ENCODE measurements at regions not wholly inside any gene's neighbourhood (a gene's known extent, or its start where the extent isn't known, plus 50 kb on each side); places are given as distances from the start of the nearest gene placed in this dataset.
"Not testable (repeated sequence)": the region's sequence is repeated elsewhere in the genome, so short reads cannot be mapped to it uniquely, and the experiment has no call there.

DNA sequence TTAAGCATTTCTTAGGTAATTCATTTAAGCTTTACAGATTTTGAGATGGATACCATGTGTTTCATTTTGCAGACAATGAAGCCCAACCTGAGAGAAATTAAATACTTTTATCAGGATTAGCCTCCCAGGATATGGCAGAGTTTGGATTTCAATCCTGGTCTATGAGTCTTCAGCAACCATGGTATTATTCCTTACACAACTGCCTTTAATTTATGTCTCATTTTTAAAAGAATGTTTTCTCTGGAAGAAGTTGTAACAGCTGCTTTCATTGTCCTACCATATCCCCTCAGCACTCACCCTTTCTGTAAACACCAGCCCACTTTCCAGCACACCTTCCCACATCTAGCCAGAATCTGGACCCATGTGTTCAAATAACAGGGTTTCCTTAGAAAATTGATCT lies 863.7 kb upstream of the VRK2 start:
- in situ Hi-C loops (cut with HindIII; ENCODE audit: low sequenced_read_pairs), result no loop called here
- DNase-seq (ENCODE audit: low spot score), result no peak

DNA sequence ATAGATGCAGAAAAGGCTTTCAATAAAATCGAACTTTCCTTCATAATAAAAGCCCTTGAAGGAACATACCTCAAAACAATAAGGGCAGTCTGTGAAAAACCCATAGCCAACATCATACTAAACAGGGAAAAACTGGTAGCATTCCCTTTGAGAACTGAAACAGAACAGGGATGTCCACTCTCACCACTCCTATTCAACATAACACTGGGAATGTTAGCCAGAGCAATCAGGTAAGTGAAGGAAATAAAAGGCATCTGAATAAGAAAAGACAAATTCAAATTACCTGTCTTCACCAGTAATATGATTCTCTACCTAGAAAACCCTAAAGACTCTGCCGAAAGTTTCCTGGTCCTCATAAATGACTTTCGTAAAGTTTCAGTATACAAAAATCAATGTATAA lies 861.0 kb upstream of the VRK2 start:
- in situ Hi-C loops (cut with HindIII; ENCODE audit: low sequenced_read_pairs), result no loop called here
- no peak for DNase-seq (ENCODE audit: low spot score)

DNA sequence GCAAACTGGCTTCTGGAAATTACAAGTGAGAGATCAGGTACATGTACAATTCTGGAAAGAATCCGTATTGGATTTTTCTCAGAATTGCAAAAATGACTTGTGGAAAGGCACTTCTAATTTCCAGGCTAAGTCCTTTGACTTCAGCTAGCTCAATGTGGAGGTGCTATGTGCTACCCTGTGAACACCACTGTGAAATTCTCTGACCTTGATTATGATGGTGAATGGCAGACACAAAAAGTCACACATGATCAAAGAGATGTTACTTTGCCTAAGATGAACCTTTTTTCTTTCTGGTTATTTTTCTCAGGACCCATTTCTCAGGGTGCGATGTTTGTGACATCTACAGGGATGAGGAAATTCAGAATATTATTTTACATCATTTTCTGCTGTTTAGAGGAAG lies 856.6 kb upstream of the VRK2 start:
- in situ Hi-C loops (cut with HindIII; ENCODE audit: low sequenced_read_pairs), result no loop called here
- no peak for DNase-seq (ENCODE audit: low spot score)

DNA sequence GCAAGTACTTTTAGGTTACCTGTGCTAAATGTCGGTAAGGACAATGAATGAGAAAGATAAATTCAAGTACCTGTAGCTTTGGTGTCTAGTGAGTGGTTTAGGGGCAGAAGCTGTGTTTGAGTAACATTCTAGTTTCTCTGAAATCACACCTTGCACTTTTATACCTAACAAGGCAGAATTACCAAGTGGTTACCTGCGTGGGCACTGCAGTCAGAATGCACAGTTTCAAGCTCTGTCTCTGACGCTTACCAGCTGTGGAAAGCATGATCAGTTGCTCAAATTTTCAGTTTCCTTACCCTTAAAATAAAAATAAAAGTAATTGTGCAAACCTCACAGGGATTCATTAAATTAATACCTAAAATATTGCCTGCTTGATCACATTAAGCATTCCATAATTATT lies 846.9 kb upstream of the VRK2 start:
- in situ Hi-C loops (cut with HindIII; ENCODE audit: low sequenced_read_pairs), result no loop called here

DNA sequence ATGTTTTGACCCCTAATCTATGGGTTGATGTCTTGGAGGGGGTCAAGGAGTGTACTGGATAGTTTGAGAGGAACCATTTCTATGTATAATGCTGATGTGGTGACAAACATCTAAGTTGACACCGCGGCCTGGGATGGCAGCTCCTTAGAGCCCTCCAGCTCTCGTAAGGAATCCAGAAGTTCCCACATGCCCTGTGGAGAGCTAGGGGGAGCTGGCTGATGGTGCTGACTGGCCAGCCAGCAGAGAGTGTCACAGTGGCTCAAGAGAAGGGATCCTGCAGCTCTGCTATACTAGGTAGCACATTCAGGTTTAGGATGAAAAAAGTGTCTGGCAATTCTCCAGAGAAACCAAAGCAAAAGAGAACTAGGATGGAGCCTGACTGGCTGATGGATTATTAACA lies 842.2 kb upstream of the VRK2 start:
- in situ Hi-C loops (cut with HindIII; ENCODE audit: low sequenced_read_pairs), result no loop called here
- DNase-seq (ENCODE audit: low spot score), result no peak

More for the DNA sequence above, 846.9 kb upstream of the VRK2 start:
- DNase-seq (ENCODE audit: low spot score), result no peak

DNA sequence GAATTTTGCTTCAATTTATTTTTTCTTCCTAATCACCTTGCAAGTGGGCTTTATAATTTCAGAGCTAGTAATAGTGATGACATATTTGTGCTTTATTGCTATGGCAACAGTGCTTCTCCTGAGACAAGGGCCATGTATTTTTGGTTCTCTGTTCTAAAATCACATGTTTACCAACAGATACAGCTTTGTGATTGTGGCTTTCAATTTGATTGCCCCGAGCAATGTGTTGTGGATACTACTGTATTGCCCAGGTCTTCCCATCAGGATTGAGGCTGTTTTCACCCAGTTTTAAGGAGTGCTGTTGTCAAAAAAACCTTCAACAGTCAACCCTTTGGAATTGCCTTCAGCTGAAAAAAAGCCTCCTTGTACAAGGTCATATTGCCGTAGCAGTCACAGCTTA lies 841.4 kb upstream of the VRK2 start:
- in situ Hi-C loops (cut with HindIII; ENCODE audit: low sequenced_read_pairs), result no loop called here
- no peak for DNase-seq (ENCODE audit: low spot score)

DNA sequence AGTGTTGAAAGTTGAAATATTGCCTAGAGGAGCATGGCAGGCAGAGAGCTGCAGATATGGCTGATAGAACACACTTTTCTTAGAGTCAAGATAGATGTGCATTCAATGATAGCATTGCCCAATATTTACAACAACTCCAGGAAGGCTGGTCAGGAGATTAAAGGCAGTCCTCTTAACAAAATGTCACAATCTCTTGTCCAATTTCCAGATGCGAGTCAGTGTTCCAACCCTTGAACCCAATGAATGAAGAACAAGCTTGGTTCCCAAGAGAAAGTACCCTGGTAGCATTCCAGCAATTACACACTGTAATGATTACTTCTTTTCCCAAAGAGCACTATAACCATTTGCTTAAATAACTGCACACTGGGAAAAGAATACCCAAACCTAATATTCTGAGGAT lies 839.4 kb upstream of the VRK2 start:
- in situ Hi-C loops (cut with HindIII; ENCODE audit: low sequenced_read_pairs), result no loop called here
- DNase-seq (ENCODE audit: low spot score), result no peak

DNA sequence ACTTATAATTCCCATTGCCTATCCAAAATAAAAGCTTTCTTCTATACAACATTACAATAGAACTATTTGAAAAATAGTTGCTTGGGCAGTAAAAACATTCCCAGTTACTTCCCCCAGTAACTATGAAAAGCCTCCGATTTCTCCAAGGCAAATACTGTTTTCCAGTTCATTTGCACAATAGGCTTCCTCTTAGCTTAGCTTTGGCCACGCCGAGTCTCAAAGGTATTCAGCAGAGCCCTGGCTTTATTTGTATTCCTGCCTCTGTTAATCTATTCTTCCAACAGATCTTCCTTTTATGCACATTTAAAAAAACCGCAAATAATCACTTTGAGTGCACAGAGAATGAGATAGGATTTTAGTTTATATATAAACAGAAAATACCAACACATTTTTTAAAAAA lies 836.8 kb upstream of the VRK2 start:
- DNase-seq (ENCODE audit: low spot score), result no peak
- in situ Hi-C loops (cut with HindIII; ENCODE audit: low sequenced_read_pairs), result no loop called here

DNA sequence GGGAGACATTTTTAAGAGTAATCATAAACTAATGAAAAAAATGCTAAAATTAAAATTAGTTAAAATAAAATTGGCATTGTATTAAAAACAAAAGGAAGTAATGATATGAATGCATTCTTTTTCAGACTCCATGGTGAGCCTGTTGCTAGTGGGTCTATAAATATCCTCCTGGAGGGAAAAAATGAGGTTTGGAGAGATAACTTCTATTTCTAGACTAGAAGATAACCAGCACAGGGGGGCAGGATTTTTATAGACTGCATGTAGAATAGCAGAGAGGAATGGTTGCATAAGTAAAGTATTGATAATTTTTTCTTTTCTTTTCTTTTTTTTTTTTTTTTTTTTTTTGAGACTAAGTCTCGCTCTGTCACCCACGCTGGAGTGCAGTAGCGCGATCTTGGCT lies 835.8 kb upstream of the VRK2 start:
- in situ Hi-C loops (cut with HindIII; ENCODE audit: low sequenced_read_pairs), result no loop called here
- DNase-seq (ENCODE audit: low spot score), result no peak

DNA sequence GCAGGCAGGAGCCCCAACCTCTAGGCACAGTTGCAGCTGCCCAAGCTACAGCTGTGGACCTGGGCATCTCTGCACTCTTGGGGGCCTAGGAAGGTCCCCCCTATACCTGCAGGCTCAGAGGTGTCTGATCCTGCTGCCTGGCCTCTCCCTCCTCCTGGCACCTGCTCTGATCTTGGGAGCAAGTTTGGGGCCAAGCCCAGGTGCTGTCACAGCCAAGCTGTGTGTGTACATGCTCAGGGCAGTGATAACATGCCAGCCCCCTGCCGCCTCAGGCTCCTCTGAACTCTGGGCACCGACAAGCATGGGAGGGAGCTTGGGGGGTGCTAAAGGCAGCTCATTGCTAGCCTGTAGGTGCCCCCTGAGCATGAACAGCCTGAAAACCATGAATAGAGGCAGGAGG lies 829.6 kb upstream of the VRK2 start:
- in situ Hi-C loops (cut with HindIII; ENCODE audit: low sequenced_read_pairs), result no loop called here
- no peak for DNase-seq (ENCODE audit: low spot score)

DNA sequence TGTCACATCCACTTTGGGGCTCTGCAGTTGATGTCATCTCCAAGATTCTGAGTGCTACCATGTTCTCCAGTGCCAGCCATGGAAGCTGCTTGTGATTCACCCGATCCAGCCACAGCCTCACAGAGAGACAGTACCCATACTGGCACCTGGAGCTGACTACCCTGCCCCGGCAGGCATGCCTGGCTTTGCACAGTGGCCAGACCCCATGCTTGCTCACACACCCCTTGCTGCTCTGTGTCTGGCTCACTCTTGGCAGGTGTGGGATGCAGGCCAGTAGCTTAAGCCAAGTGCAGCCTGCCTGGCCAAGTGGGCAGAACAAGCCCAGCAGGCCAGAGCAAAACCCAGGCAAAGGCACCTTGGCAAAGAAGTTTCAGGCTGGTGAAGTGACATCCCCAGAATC lies 828.4 kb upstream of the VRK2 start:
- in situ Hi-C loops (cut with HindIII; ENCODE audit: low sequenced_read_pairs), result no loop called here
- no peak for DNase-seq (ENCODE audit: low spot score)

DNA sequence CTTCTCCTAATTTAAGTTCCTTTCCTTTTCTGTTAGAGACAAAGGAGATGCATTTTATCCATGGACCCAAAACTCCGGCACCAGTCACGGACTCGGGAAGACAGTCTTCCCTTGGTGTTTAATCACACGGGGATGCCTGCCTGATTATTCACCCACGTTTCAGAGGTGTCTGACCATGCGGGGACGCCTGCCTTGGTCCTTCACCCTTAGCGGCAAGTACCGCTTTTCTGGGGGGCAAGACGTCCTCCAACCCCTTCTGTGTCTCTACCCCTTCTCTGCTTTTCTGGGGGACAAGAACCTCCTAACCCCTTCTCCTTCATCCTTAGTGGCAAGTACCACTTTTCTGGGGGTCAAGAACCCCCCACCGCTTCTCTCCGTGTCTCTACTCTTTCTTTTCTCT lies 816.9 kb upstream of the VRK2 start:
- not testable (repeated sequence) for DNase-seq (ENCODE audit: low spot score)

DNA sequence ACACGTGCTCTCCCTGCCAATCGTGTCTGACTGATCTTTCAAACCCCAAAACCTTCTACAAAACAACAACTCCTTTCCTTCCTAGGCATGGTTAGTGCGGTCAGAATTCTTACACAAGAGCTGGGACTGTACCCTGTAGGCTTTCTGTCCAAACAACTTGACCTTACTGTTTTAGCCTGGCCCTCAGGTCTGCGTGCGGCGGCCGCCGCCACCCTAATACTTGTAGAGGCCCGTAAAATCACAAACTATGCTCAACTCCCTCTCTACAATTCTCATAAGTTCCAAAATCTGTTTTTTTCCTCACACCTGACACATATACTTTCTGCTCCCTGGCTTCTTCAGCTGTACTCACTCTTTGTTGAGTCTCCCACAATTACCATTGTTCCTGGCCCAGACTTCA lies 814.3 kb upstream of the VRK2 start:
- not testable (repeated sequence) for DNase-seq (ENCODE audit: low spot score)

More for the DNA sequence above, 816.9 kb upstream of the VRK2 start:
- in situ Hi-C loops (cut with HindIII; ENCODE audit: low sequenced_read_pairs), result not testable (repeated sequence)

DNA sequence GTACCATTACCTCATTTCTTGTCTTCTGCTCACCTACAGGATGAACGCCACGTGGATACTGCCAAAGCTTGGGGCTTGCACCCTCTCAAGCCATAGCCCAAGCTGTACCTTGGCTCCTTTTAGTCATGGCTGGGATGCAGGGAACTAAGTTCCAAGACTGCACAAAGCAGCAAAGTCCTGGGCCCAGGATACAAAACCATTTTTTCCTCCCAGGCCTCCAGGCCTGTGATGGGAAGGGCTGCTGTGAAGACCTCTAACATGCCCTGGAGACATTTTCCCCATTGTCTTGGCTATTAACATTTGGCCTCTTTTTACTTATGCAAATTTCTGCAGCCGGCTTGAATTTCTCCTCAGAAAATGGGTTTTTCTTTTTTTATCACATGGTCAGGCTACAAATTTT lies 795.1 kb upstream of the VRK2 start:
- in situ Hi-C loops (cut with HindIII; ENCODE audit: low sequenced_read_pairs); DNase-seq (ENCODE audit: low spot score): not testable (repeated sequence)

More for the DNA sequence above, 814.3 kb upstream of the VRK2 start:
- in situ Hi-C loops (cut with HindIII; ENCODE audit: low sequenced_read_pairs), result not testable (repeated sequence)

DNA sequence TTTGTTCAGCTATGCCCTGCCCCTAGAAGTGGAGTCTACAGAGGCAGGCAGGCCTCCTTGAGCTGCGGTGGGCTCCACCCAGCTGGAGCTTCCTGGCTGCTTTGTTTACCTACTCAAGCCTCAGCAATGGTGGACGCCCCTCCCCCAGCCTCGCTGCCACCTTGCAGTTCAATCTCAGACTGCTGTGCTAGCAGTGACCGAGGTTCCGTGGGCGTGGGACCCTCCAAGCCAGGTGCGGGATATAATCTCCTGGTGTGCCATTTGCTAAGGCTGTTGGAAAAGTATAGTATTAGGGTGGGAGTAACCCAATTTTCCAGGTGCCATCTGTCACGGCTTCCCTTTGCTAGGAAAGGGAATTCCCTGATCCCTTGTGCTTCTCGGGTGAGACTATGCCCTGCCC lies 770.2 kb upstream of the VRK2 start:
- in situ Hi-C loops (cut with HindIII; ENCODE audit: low sequenced_read_pairs), result not testable (repeated sequence)

DNA sequence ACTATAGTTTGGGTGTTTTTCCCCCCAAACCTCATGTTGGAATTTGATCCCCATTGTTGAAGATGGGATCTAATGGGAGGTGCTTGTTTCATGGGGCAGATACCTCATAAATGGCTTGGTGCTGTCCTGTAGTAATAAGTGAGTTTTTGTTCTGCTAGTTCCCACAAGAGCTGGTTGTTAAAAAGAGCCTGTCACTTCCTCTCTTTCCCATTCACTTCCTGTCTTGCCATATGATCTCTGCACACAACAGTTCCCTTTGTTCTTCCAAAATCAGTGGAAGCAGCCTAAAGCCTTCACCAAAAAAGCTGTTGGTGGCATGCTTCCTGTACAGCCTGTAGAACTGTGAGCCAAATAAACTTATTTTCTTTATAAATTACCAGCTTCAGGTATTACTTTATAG lies 768.2 kb upstream of the VRK2 start:
- no peak for DNase-seq (ENCODE audit: low spot score)
- in situ Hi-C loops (cut with HindIII; ENCODE audit: low sequenced_read_pairs), result no loop called here

More for the DNA sequence above, 770.2 kb upstream of the VRK2 start:
- DNase-seq (ENCODE audit: low spot score), result not testable (repeated sequence)

DNA sequence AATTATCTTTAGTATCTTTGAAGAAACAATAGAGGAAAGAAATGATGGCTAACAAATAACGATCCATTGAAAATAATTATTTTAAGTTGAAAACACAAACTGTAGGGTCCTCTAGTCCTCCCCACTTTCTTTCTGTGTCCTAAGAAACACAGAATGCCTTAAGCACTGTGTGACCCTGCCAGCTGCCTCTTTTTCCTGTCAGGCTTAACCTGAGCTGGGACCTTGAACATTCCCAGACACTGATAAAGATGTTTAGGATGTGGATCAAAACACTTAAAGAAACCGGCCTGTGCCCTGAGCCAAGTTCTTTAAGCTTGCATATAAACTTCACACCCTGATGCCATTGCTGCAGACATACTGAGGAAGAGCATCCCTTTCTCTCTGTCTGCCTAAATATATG lies 755.4 kb upstream of the VRK2 start:
- DNase-seq (ENCODE audit: low spot score), result no peak
- in situ Hi-C loops (cut with HindIII; ENCODE audit: low sequenced_read_pairs), result no loop called here

DNA sequence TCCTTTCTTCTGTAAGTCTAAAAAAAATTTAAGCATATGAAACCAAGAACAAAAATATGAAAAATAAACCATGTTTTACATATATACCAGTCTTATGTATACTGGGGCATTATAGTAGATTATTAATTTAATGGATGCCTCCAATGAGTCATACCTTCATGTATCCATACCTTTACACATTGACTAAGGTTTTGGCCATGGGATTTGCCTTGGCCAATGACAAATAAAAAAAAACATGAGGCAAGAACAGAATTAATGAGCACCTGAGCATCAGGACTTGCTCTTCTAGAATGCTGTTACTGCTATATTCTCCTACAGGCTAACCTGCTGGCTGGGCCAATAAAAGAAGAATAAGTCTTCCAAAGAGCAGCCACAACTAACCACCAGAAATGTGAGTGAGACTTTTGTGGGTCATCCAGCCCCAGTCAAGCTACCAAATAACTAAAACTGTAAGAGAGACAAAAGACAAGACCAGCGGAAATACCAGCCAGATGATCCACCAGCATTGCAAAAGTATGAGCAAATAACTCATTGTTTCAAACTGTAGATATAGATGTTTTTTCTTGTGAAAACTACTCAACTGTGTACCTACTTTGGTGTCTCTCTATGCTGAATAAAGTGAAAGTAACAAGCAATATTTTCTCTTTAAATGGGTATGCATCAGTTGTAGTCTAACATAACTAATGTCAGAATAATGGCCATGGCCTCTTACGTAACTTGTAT lies 749.6 kb upstream of the VRK2 start:
- in situ Hi-C loops (cut with HindIII; ENCODE audit: low sequenced_read_pairs), result no loop called here
- DNase-seq (ENCODE audit: low spot score), result no peak

DNA sequence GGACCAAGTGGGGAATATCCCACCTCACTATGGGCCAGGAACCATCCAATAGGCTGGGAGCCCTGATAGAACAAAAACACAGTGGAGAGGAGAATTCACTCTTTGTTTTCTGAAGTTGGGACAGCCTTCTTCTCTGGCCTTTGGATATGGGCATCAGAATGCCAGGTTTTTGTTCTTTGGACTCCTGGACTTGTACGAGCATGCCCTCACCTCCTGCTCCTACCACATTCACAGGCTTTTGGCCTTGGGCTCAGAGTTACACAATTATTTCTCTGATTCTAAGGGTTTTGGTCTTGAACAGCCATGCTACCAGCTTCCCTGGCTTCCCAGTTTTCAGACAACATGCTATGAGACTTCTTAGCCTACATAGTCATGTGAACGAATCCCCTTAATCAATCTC lies 732.9 kb upstream of the VRK2 start:
- in situ Hi-C loops (cut with HindIII; ENCODE audit: low sequenced_read_pairs), result no loop called here
- no peak for DNase-seq (ENCODE audit: low spot score)

DNA sequence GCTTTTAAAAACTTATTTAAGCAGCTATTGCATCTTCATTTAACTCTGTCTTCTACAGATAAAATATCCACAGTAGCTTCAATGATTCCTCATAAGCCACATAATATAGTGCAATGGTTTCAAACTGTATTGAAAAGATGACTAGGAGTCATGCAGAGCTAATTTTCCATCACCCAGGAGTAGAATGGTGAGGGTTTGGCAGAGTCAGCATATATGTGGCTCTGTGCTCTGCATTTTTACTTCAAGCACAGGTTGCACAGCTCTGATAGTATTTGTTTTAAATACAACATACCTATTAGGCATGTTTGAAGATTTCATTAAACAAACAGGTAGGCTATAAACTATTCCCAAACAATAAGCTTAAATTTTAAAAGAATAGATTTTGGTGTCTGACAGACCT lies 731.9 kb upstream of the VRK2 start:
- in situ Hi-C loops (cut with HindIII; ENCODE audit: low sequenced_read_pairs), result no loop called here
- no peak for DNase-seq (ENCODE audit: low spot score)

DNA sequence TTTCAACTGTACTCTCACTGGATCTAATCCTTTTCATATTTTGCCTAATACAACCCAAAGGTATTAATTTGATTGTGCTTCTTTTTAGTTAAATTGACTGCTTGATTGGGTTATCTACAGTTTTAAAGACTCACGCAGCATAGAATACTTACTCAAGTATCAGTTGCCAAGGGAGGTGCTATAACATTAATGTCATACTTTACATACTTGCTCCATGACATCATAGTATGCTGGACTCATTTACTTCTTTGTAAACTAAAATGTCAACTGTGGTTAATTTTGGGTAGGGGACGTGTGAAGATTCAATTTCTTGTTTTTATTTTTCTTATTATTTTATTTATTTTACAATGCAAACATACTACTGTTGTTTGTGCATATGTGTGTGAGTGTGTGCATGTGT lies 716.2 kb upstream of the VRK2 start:
- in situ Hi-C loops (cut with HindIII; ENCODE audit: low sequenced_read_pairs), result no loop called here
- DNase-seq (ENCODE audit: low spot score), result no peak

DNA sequence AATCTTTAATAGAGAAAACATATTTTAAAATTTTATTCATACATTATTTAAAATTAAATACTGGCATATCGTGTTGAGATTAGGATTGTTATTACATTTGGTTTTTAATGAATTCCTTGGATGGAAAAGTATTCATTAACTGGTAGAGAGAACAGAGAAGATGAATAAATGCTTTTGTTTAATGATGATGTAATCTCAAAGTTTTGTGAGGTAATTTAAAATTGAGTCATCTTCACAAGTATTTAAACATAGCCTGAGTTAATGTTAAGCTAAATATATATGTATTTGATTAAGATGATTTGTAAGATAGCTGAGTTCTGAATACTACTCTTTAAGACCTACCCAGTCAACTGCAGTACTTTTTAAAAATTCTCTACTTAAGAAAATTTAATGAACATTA lies 713.4 kb upstream of the VRK2 start:
- in situ Hi-C loops (cut with HindIII; ENCODE audit: low sequenced_read_pairs), result no loop called here
- no peak for DNase-seq (ENCODE audit: low spot score)
